ENCODE measurements at regions not wholly inside any gene's neighbourhood (a gene's known extent, or its start where the extent isn't known, plus 50 kb on each side); places are given as distances from the start of the nearest gene placed in this dataset.
"Not testable (repeated sequence)": the region's sequence is repeated elsewhere in the genome, so short reads cannot be mapped to it uniquely, and the experiment has no call there.

GRCh38 chr3:88703501-88704059 is 403.8 kb upstream of the EPHA3 start:
- no peak for DNase-seq

- no peak for DNase-seq
These were observed 403.1 kb upstream of the EPHA3 start for GRCh38 chr3:88704338-88704737.

- no peak for DNase-seq
These were observed 399.6 kb upstream of the EPHA3 start for GRCh38 chr3:88707837-88708236.

- DNase-seq: no peak
These were observed 394.9 kb upstream of the EPHA3 start for GRCh38 chr3:88712552-88712951.

GRCh38 chr3:88713233-88713691 is 394.2 kb upstream of the EPHA3 start:
- DNase-seq: no peak

GRCh38 chr3:88725440-88726165 is 381.8 kb upstream of the EPHA3 start:
- no peak for DNase-seq

- DNase-seq: no peak
These were observed 375.2 kb upstream of the EPHA3 start for GRCh38 chr3:88732186-88732585.

- no peak for DNase-seq
These were observed 365.3 kb upstream of the EPHA3 start for GRCh38 chr3:88742106-88742505.

GRCh38 chr3:88742674-88743507 is 364.5 kb upstream of the EPHA3 start:
- DNase-seq: no peak

GRCh38 chr3:88744896-88745295 is 362.5 kb upstream of the EPHA3 start:
- DNase-seq: no peak

- not testable (repeated sequence) for DNase-seq
These were observed 360.3 kb upstream of the EPHA3 start for GRCh38 chr3:88747145-88747544.

GRCh38 chr3:88758676-88759075 is 348.7 kb upstream of the EPHA3 start:
- DNase-seq: no peak

- DNase-seq: no peak
These were observed 339.7 kb upstream of the EPHA3 start for GRCh38 chr3:88767746-88768145.

GRCh38 chr3:88773766-88774165 is 333.7 kb upstream of the EPHA3 start:
- no peak for DNase-seq

GRCh38 chr3:88775026-88775690 is 332.3 kb upstream of the EPHA3 start:
- no peak for DNase-seq

- DNase-seq: no peak
These were observed 327.9 kb upstream of the EPHA3 start for GRCh38 chr3:88779482-88779881.

- DNase-seq: no peak
These were observed 322.5 kb upstream of the EPHA3 start for GRCh38 chr3:88784925-88785324.

GRCh38 chr3:88785841-88786240 is 321.6 kb upstream of the EPHA3 start:
- DNase-seq: no peak

- no peak for DNase-seq
These were observed 311.9 kb upstream of the EPHA3 start for GRCh38 chr3:88795503-88795902.

- DNase-seq: no peak
These were observed 299.8 kb upstream of the EPHA3 start for GRCh38 chr3:88807491-88808105.

GRCh38 chr3:88809993-88810392 is 297.4 kb upstream of the EPHA3 start:
- DNase-seq: no peak

GRCh38 chr3:88810455-88810854 is 297.0 kb upstream of the EPHA3 start:
- DNase-seq: no peak

- DNase-seq: no peak
These were observed 296.3 kb upstream of the EPHA3 start for GRCh38 chr3:88811096-88811495.

Measured in activated CD4-positive, alpha-beta T cell treated with anti-CD3 and anti-CD28 coated beads, Interleukin-2, amount 50 U/mL, for 16 hours (primary cell).